Testis (tissue), 2 donors: ENCODE measurements at regions not wholly inside any gene's neighbourhood (a gene's known extent, or its start where the extent isn't known, plus 50 kb on each side); places are given as distances from the start of the nearest gene placed in this dataset.

Source experiments
- CTCF ChIP-seq, 3 experiments: fragments of 450-650 bp in 2 of 3; fragments of 200-600 bp in 1 of 3; sonication (generic) in 1 of 3; IDR thresholded peaks; one replicate each; pipeline ENCODE4 v1.5.1; 2016 to 2019; ENCODE audit warnings: antibody characterized with exemption in 3 of 3, mild to moderate bottlenecking in 2 of 3, moderate library complexity in 1 of 3
- POLR2A ChIP-seq: fragments of 450-650 bp; IDR thresholded peaks from one replicate; pipeline ENCODE4 v1.6.1; 2017; ENCODE audit warnings: antibody characterized with exemption, mild to moderate bottlenecking, moderate library complexity

- no peak for TF ChIP-seq CTCF (IDR thresholded peaks at IDR 0.05)
- no peak for TF ChIP-seq POLR2A
Measured at GRCh38 chr12:87155621-87156020, 873.6 kb downstream of the C12orf50 start.
